ENCODE measurements at regions not wholly inside any gene's neighbourhood (a gene's known extent, or its start where the extent isn't known, plus 50 kb on each side); places are given as distances from the start of the nearest gene placed in this dataset.

DNA sequence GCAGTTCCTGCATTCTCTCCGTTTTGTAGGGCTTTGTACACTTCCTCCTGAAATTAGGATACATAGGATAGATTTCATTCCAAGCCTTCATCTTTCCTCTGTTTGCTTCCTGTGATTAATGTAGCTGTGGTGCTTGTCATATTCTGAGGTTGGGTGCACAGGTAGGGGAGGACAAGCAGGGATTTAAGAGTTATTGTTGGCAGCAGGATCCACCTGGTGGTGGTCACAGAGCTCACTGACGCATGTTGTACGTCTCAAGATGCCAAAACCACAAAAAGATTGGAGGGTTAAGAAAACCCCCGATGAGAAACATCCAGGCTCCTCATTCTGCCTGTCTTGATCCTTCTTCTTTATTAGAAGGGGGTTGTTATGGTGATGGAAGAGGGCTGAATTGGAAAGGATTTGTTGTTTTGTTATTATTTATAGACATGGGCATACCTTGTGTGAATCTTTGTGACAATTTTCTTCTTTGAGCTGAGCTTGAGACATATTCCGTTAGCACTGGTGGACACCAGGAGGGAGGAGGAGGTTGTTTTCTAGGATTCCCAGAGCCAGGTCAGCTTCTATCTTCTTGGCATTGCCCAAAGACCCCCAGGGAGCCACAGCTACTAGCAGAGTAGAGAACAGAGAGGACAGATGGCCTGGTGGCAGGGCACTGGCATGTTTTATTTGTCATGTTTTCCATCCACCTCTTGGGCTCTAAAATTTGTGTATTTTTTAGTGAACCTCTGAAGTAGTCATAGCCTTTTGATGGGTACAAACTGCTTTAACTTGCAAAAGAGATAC is 57.7 kb upstream of the LARS2 start:
- DNase-seq (ENCODE audit: low spot score): no peak

DNA sequence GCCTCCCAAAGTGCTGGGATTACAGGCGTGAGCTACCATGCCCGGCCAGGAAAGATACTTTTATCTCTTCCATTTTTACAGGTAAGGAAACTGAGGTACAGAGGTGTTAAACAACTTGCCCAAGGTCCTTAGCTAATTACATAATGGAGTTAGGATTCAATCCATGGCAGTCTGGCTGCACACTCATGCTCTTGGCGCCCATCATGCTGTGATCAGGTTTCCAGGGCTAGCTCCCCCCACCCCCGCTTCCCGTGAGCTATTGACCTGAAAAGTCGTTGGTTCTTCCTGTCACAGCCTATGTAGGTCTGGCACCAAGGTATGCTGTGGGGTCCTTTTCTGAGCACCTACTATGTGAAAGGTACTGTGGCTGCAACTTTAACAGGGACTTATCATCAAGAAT is 55.9 kb upstream of the LARS2 start:
- no peak for DNase-seq (ENCODE audit: low spot score)

- no peak for DNase-seq (ENCODE audit: low spot score)
Observed at GRCh38 chr3:45332901-45333407, 55.4 kb upstream of the LARS2 start.

DNA sequence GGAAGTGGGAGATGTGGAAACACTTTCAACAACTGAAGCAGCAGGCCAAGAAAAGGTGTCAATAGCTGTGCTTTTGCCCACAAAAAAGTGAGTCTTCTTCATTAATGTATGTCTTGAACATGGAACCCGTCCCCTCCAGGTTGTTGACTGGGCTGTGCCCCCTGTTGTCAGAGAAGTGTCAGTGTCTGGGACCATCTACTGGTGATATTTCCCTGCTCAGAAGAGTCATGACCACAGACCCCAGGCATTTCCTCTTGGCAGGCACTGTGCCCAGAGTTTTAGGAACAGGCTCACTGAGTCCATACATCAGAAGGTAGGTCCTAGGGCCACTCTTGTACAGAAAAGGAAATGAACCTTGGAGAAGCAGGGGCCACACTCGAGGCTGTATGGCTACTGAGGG is 54.8 kb upstream of the LARS2 start:
- DNase-seq (ENCODE audit: low spot score): no peak

- no peak for DNase-seq (ENCODE audit: low spot score)
Observed at GRCh38 chr3:45337839-45338470, 50.4 kb upstream of the LARS2 start.
